H1 (cell line): ENCODE measurements at regions not wholly inside any gene's neighbourhood (a gene's known extent, or its start where the extent isn't known, plus 50 kb on each side); places are given as distances from the start of the nearest gene placed in this dataset.

Source experiments
- CTCF ChIA-PET: fragments of 300-600 bp; sonication (Branson Sonifier 250); formaldehyde crosslinking; loops from one replicate; lab custom pipeline; 2021; ENCODE audit not compliant: partially characterized antibody; lab: Charles Lee
- POLR2A ChIA-PET: fragments of 300-600 bp; sonication (Branson Sonifier 250); formaldehyde crosslinking; loops from one replicate; lab custom pipeline; 2021; ENCODE audit warnings: inconsistent platforms; ENCODE audit not compliant: partially characterized antibody; lab: Charles Lee
- DNase-seq, 2 experiments: peaks; one replicate each; pipeline versions ENCODE4 v3.0.0 to v3.0.0-alpha.2; 2010 to 2022; ENCODE audit warnings: low spot score in 2 of 2, low read depth in 1 of 2, mixed read lengths in 1 of 2
- FAIRE-seq: peaks from 2 replicates; lab custom pipeline; 2011; peaks lifted over from hg19 to GRCh38; lab: Jason Lieb, UNC
- H2AFZ ChIP-seq: 2 replicates; pipeline ENCODE4 v1.8.1; 2012; ENCODE audit warnings: low read length, inconsistent platforms
- H2AK5ac ChIP-seq: 2 replicates; pipeline ENCODE4 v1.6.1; 2013; ENCODE audit warnings: low read depth, low read length
- H2BK120ac ChIP-seq: replicated peaks from 2 replicates; pipeline ENCODE3; 2013; ENCODE audit warnings: low read depth, low read length, inconsistent platforms
- H2BK12ac ChIP-seq: 2 replicates; pipeline ENCODE4 v1.6.1; 2013; ENCODE audit warnings: low read depth, low read length
- H2BK15ac ChIP-seq: 2 replicates; pipeline ENCODE4 v1.6.1; 2013; ENCODE audit warnings: low read length
- H2BK20ac ChIP-seq: 2 replicates; pipeline ENCODE4 v1.6.1; 2013; ENCODE audit warnings: low read length
- H2BK5ac ChIP-seq: 2 replicates; pipeline ENCODE4 v1.6.1; 2013; ENCODE audit warnings: low read depth, low read length
- H3K14ac ChIP-seq: 2 replicates; pipeline ENCODE4 v1.6.1; 2013; ENCODE audit warnings: inconsistent platforms; ENCODE audit not compliant: insufficient read length
- H3K18ac ChIP-seq: 2 replicates; pipeline ENCODE4 v1.6.1; 2013; ENCODE audit warnings: low read length; ENCODE audit errors: extremely low read depth
- H3K23ac ChIP-seq: 2 replicates; pipeline ENCODE4 v1.6.1; 2013; ENCODE audit warnings: inconsistent platforms; ENCODE audit not compliant: insufficient read length
- H3K23me2 ChIP-seq: 2 replicates; pipeline ENCODE4 v1.6.1; 2013; ENCODE audit warnings: low read depth, low read length
- H3K27ac ChIP-seq: 2 replicates; pipeline ENCODE4 v1.6.1; 2011; ENCODE audit warnings: low read depth, low read length, inconsistent platforms
- H3K27me3 ChIP-seq, 4 experiments: replicated peaks in 1 of 4; 1 replicate in 1 of 4; 2 replicates in 3 of 4; pipeline versions ENCODE4 v1.6.1 to v1.8.1; 2011 to 2013; ENCODE audit warnings: low read length in 3 of 4, mild to moderate bottlenecking in 3 of 4, inconsistent platforms in 2 of 4, mixed read lengths in 2 of 4, moderate library complexity in 1 of 4; ENCODE audit not compliant: control insufficient read depth in 3 of 4, insufficient read depth in 3 of 4; ENCODE audit errors: extremely low read depth in 1 of 4
- H3K36me3 ChIP-seq, 4 experiments: 2 replicates each; pipeline versions ENCODE4 v1.6.1 to v1.8.1; 2011 to 2013; ENCODE audit warnings: mild to moderate bottlenecking in 4 of 4, low read length in 3 of 4, moderate library complexity in 2 of 4, control low read depth in 1 of 4, inconsistent platforms in 1 of 4; ENCODE audit not compliant: insufficient read depth in 4 of 4, control insufficient read depth in 2 of 4
- H3K4ac ChIP-seq: replicated peaks from 2 replicates; pipeline ENCODE3; 2013; ENCODE audit warnings: low read length, low read depth, mixed read lengths, inconsistent platforms; ENCODE audit not compliant: insufficient read length
- H3K4me1 ChIP-seq, 4 experiments: replicated peaks in 1 of 4; 1 replicate in 1 of 4; 2 replicates in 3 of 4; pipeline versions ENCODE4 v1.6.1 to v1.8.1; 2011 to 2013; ENCODE audit warnings: low read length in 3 of 4, inconsistent platforms in 2 of 4, mixed read lengths in 1 of 4; ENCODE audit not compliant: insufficient read depth in 4 of 4, control insufficient read depth in 3 of 4
- H3K4me2 ChIP-seq, 2 experiments: 2 replicates each; pipeline versions ENCODE4 v1.6.1 to v1.8.1; 2011 to 2013; ENCODE audit warnings: low read depth in 2 of 2, low read length in 2 of 2, control low read depth in 1 of 2, inconsistent platforms in 1 of 2, mild to moderate bottlenecking in 1 of 2; ENCODE audit not compliant: insufficient read depth in 1 of 2
- H3K4me3 ChIP-seq, 4 experiments: fragments of 200-600, 300-600 bp in 1 of 4; sonication (generic), shearing (Covaris generic), sonication (Bioruptor Twin) in 1 of 4; 2 replicates each; pipeline versions ENCODE4 v1.5.1 to v1.8.1; 2011 to 2016; ENCODE audit warnings: low read length in 4 of 4, low read depth in 3 of 4, control low read depth in 2 of 4, inconsistent platforms in 2 of 4, mild to moderate bottlenecking in 2 of 4, mixed read lengths in 1 of 4, moderate library complexity in 1 of 4; ENCODE audit not compliant: insufficient read depth in 2 of 4; ENCODE audit errors: extremely low read depth in 1 of 4
- H3K56ac ChIP-seq: replicated peaks from 2 replicates; pipeline ENCODE3; 2013; ENCODE audit warnings: low read depth, mild to moderate bottlenecking, mixed read lengths, low read length, inconsistent platforms; ENCODE audit not compliant: insufficient read length
- H3K79me1 ChIP-seq: 2 replicates; pipeline ENCODE4 v1.6.1; 2013; ENCODE audit warnings: low read depth, low read length, control low read depth
- H3K79me2 ChIP-seq, 2 experiments: 2 replicates each; pipeline versions ENCODE4 v1.6.1 to v1.8.1; 2012 to 2013; ENCODE audit warnings: low read length in 2 of 2, mild to moderate bottlenecking in 2 of 2, inconsistent platforms in 1 of 2; ENCODE audit not compliant: insufficient read depth in 2 of 2, control insufficient read depth in 1 of 2
- H3K9ac ChIP-seq, 4 experiments: replicated peaks in 1 of 4; 1 replicate in 1 of 4; 2 replicates in 3 of 4; pipeline versions ENCODE4 v1.6.1 to v1.8.1; 2011 to 2013; ENCODE audit warnings: low read depth in 3 of 4, low read length in 3 of 4, control low read depth in 2 of 4, mild to moderate bottlenecking in 2 of 4, moderate library complexity in 2 of 4, inconsistent platforms in 1 of 4; ENCODE audit errors: extremely low read depth in 1 of 4
- H3K9me3 ChIP-seq, 2 experiments: 2 replicates each; pipeline versions ENCODE4 v1.6.1 to v1.8.1; 2012 to 2013; ENCODE audit warnings: mild to moderate bottlenecking in 2 of 2, moderate library complexity in 2 of 2, control low read depth in 1 of 2, inconsistent platforms in 1 of 2, low read depth in 1 of 2, low read length in 1 of 2, mixed read lengths in 1 of 2; ENCODE audit not compliant: insufficient read depth in 2 of 2
- H4K20me1 ChIP-seq, 2 experiments: replicated peaks in 1 of 2; 2 replicates each; pipeline versions ENCODE3 to v1.8.1; 2011 to 2013; ENCODE audit warnings: inconsistent platforms in 2 of 2, low read length in 2 of 2, mild to moderate bottlenecking in 1 of 2; ENCODE audit not compliant: insufficient read depth in 2 of 2, control insufficient read depth in 1 of 2
- H4K5ac ChIP-seq: 2 replicates; pipeline ENCODE4 v1.6.1; 2013; ENCODE audit warnings: low read length, low read depth, mixed read lengths, inconsistent platforms; ENCODE audit not compliant: insufficient read length
- H4K8ac ChIP-seq: 2 replicates; pipeline ENCODE4 v1.8.0; 2013; ENCODE audit warnings: mild to moderate bottlenecking, moderate library complexity, low read length, inconsistent platforms; ENCODE audit not compliant: insufficient read depth; ENCODE audit errors: extremely low read depth
- H4K91ac ChIP-seq: replicated peaks from 2 replicates; pipeline ENCODE3; 2013; ENCODE audit warnings: low read length, mixed read lengths, inconsistent platforms; ENCODE audit not compliant: insufficient read length
- RNF2 ChIP-seq: fragments of 200-900, 300-1000 bp; sonication (generic); IDR thresholded peaks from 2 replicates; pipeline ENCODE4 v1.7.1; 2016; ENCODE audit warnings: borderline replicate concordance, low read depth, mild to moderate bottlenecking, antibody characterized with exemption, low read length; ENCODE audit not compliant: poor library complexity, severe bottlenecking; ENCODE audit errors: missing control alignments
- TAF1 ChIP-seq: IDR thresholded peaks from 2 replicates; pipeline ENCODE4 v1.6.1; 2011; ENCODE audit warnings: mild to moderate bottlenecking, low read depth, low read length
- YY1 ChIP-seq: IDR thresholded peaks from 2 replicates; pipeline ENCODE4 v1.6.1; 2011; ENCODE audit warnings: low read depth, mild to moderate bottlenecking, low read length
- WGBS, 2 experiments: shearing (Covaris generic) in 1 of 2; methylation state at CpG; one replicate each; pipeline versions ENCODE4 v1.1.6 to v1.1.7; 2013 to 2015; ENCODE audit warnings: low lambda C conversion rate in 2 of 2, mixed read lengths in 2 of 2, inconsistent platforms in 1 of 2, low coverage in 1 of 2, missing lambda C conversion rate in 1 of 2; ENCODE audit not compliant: insufficient replicate concordance in 2 of 2, insufficient coverage in 1 of 2, insufficient read length in 1 of 2; ENCODE audit errors: extremely low coverage in 1 of 2, missing lambda C conversion rate in 1 of 2; 5-methylcytosine and 5-hydroxymethylcytosine counted together

DNA sequence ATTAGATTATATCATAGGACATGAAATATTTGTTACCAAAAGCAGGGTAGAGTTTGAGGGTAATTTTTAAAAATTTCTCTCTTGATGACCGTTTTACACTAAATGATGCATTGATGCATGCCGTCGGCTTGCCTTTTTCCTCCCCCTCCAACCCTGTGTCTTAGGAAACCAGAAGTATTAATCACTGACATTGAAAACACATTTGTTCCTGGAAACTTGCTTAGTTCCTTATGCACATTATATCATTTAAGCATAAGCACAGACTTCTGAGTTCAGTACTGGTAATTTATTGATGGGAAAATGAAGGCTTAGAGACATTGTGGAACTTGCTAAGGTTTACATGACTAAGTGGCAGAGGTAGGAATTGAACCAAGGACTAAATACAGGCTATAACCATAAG is 206.3 kb upstream of the SPHKAP start:
- Histone ChIP-seq H3K9me3 (peaks cover 0 to 8% of the 10 kb centered on the region in 2 experiments; a peak in 3 of 4 replicates), H4K91ac (no peak overlapping the region), H3K14ac (no peak overlapping the region), H3K79me2 (no peaks in the 10 kb centered on the region), H3K36me3 (no peaks in the 10 kb centered on the region), H4K8ac (no peak overlapping the region), H2BK12ac (no peak overlapping the region), H3K27ac (no peak overlapping the region), H3K79me1 (no peaks in the 10 kb centered on the region), H3K4me2 (no peak overlapping the region), H3K23ac (no peak overlapping the region), H3K4ac (no peak overlapping the region), H2BK120ac (no peak overlapping the region), H3K56ac (no peak overlapping the region), H2BK5ac (no peak overlapping the region), H3K27me3 (no peaks in the 10 kb centered on the region), H2AK5ac (no peak overlapping the region), H3K18ac (no peak overlapping the region), H4K5ac (no peak overlapping the region), H3K9ac (no peak overlapping the region), H3K23me2 (no peaks in the 10 kb centered on the region), H2BK15ac (no peak overlapping the region), H2AFZ (no peak overlapping the region), H2BK20ac (no peak overlapping the region), H4K20me1 (no peaks in the 10 kb centered on the region), H3K4me3 (no peak overlapping the region), H3K4me1 (no peaks in the 10 kb centered on the region)
- FAIRE-seq: no peak
- DNase-seq: no peak
- ChIA-PET POLR2A (no interaction called here), CTCF (no interaction called here)
- no peak for TF ChIP-seq YY1
- no peak for TF ChIP-seq TAF1
- no peak for TF ChIP-seq RNF2
- WGBS, 2 experiments: 98% methylated on average over 3 of the region's 3 CpGs; no CpG with 5 or more reads in 1 of the 2 experiments
